GM18909 (cell line): ENCODE measurements at regions not wholly inside any gene's neighbourhood (a gene's known extent, or its start where the extent isn't known, plus 50 kb on each side); places are given as distances from the start of the nearest gene placed in this dataset.

Experiments used
- ATAC-seq: cut with Tn5 transposase; IDR thresholded peaks from one replicate; pipeline ENCODE4 v1.9.1; 2021; ENCODE audit warnings: mild to moderate bottlenecking; ENCODE audit not compliant: unreplicated experiment, poor library complexity

- ATAC-seq: no peak
Measured at GRCh38 chr18:6639305-6639704, 90.2 kb upstream of the ARHGAP28 start.

- no peak for ATAC-seq
Measured at GRCh38 chr18:6644836-6645627, 84.5 kb upstream of the ARHGAP28 start.

- no peak for ATAC-seq
Measured at GRCh38 chr18:6646801-6647200, 82.7 kb upstream of the ARHGAP28 start.

DNA sequence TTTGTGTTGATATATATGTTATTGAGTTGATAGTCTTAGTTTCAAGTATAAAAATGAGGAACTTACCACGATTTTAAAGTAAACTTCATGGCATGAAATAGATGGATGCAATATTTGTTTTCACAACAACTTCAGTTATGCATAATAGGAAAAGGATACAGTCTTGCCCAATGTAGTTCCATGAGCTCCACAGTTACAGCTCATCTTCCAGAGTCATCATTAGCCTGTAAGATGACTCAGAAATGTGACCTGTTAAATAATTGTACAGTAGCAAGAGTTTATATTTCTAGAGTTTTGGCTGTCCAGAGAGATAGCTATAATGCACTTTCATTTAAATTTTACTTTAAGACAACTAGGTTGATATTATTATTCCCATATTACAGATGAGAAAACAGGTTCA, 80.9 kb upstream of the ARHGAP28 start:
- no peak for ATAC-seq

GRCh38 chr18:6649421-6650126, 79.9 kb upstream of the ARHGAP28 start:
- no peak for ATAC-seq

GRCh38 chr18:6650127-6650507, 79.4 kb upstream of the ARHGAP28 start:
- no peak for ATAC-seq

- no peak for ATAC-seq
Measured at GRCh38 chr18:6650747-6651146, 78.8 kb upstream of the ARHGAP28 start.

GRCh38 chr18:6652098-6652497, 77.4 kb upstream of the ARHGAP28 start:
- ATAC-seq: no peak

DNA sequence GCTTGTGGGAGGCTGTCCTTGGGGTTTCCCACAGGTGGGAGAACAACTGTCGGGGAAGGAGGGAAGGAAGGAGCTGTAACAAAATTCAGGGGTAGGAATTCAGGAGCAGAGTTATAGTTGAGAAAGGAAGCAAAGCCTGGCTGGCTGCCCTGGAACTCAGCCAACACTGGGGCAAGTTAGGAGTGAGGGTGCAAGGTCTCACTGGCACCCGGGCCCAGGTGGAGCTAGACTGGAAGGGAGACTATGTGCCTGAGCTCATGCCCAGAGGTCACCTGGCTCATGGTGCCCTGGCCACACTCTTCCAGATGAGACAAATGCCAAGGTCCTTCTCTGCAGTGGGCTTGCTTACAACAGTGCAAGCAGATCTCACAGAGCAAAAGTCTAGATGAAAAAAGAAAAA, 75.6 kb upstream of the ARHGAP28 start:
- ATAC-seq: no peak

DNA sequence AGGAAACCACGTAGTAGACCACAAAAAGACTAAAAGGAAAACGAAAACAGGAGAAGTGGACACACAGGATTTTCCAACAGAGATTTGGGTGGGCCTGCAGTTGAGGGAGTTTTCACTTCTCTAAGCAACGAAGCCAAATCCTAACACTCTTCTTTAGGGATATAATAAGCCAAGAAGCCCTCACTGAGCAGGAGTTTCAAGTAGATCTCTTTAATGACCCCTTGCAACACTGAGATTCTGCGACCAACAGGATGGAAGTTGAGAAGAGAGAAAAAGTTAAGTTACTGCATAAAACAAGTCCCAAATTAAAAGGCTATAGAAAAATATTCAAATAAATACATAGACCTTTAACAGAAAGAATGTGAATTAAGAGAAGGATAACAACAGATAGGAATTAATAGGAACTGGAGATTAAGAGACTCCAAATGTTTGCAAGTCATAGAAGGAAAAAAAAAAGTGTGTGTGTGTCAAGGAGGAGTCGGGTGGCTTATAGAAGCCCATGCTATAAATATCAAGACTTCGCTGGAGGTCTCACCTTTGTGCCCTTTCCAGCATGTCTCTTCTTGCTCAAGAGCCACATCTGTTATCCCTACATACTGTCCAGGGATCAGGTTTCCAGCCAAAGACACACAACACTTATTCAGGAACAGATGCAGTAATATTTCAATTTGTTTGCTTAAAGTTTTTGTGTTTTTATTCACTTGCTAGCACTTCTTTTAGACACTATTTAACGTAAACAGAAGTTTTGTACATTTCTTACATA, 69.4 kb upstream of the ARHGAP28 start:
- ATAC-seq: no peak

GRCh38 chr18:6661692-6662415, 67.7 kb upstream of the ARHGAP28 start:
- no peak for ATAC-seq

DNA sequence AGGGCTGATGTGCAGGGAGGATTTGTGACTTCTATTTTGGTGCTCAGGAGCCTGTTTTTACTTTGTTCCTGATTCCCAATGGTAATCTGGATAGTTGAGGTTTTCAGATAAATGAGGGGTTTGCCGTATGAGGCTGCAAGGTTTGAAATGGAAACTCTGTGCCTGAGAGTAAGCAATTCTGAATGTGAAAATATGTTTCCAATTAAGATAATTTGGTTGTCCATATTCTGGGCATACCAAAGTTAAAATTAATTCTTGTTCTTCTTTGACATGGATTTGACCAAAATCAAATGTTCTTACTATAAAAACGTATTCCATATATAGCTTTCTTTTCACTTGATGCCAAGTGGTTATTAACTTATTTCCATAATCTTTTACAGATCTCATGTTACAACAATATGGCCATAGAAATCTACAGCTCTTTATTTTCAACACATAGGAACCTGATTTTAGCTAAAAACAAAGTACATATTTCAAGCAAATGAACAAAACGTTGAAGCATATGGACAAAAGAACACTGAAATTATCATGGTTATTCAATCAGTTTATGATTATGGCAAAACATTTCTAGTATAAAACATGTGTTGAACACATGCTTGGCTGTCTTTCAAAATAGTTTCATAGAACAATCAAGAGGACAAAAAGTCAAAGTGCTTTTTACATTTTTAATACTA, 63.4 kb upstream of the ARHGAP28 start:
- ATAC-seq: no peak

GRCh38 chr18:6668836-6669235, 60.7 kb upstream of the ARHGAP28 start:
- no peak for ATAC-seq

DNA sequence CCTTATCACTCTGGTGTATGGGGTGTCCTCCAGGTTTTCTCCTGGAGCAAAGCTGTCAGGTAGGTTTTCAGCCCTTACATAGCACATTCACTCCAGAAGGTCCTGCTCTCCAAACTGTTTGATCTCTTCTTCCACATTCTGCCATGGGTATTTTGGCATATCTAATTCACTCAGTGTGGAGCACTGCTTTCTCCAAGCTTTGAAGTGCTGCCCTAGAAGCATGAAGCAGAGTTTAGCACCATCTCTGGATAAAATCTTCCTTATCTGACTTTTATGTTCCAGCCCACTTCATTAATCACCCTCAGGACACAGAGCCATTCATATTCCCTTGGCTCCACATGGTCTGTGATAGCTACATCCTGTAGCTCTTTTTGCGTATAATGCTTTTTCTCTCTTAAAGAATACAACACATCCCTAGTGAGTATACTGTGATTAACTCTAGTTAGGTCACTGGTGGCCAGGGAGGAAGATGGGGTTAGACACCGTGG, 56.7 kb upstream of the ARHGAP28 start:
- no peak for ATAC-seq

DNA sequence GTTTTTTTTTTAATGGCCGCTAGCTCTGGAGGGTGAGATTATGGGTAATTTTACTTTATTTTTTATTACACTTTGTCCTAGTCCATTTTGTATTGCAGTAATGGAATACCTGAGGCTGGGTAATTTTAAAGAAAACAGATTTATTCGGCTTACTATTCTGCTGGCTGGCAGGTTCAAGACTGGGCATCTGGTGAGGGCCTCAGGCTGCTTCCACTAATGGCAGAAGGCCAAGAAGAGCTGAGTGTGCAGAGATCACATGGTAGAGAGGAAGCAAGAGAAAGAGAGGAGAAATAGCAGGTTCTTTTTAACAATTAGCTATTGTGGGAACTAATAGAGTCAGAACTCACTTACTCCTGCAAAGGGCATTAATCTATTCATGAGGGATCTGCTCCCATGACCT, 52.4 kb upstream of the ARHGAP28 start:
- ATAC-seq: no peak

- no peak for ATAC-seq
Measured at GRCh38 chr18:6679201-6679600, 50.3 kb upstream of the ARHGAP28 start.
